ENCODE measurements at regions not wholly inside any gene's neighbourhood (a gene's known extent, or its start where the extent isn't known, plus 50 kb on each side); places are given as distances from the start of the nearest gene placed in this dataset.
A peak's percentile ranks its signal among the peaks of the same experiment; 100 is the strongest.

DNA sequence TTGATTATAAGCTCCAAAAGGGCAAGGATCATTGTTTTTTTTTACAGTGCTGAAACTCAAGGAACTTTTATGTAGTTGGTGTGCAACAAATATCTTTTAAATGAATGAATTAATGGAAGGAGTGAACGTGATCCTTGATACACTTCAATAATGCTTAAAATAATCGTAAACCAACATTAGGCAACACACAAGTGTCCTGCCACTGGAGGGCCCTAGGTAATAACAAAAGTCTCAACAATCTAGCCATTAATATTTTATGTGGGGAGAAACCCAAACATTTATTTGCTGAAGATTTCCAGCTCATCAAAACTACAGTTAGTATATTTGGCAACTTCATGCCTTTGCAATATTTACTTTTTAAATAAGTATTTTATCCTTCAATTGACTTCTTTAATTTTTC lies 309.0 kb upstream of the FBXL7 start:
- H3K4me1 ChIP-seq (replicated peaks in 1 of 2): no peaks in the 10 kb centered on the region
- intact Hi-C loops (cut with DNase I): no loop called here
- no peaks in the 10 kb centered on the region for H3K36me3 ChIP-seq (replicated peaks in 1 of 2)
- 66 to 80% (median 68%) methylated on average over 2 of the region's 2 CpGs for WGBS, 4 donors
- H3K27ac ChIP-seq: no peak overlapping the region
- no peak for DNase-seq
- H3K9me3 ChIP-seq (replicated peaks in 1 of 3): no peaks in the 10 kb centered on the region
- no peak overlapping the region for H3K4me3 ChIP-seq
- TF ChIP-seq POLR2A (IDR thresholded peaks at IDR 0.05): no peak
- TF ChIP-seq, protein P1, sequence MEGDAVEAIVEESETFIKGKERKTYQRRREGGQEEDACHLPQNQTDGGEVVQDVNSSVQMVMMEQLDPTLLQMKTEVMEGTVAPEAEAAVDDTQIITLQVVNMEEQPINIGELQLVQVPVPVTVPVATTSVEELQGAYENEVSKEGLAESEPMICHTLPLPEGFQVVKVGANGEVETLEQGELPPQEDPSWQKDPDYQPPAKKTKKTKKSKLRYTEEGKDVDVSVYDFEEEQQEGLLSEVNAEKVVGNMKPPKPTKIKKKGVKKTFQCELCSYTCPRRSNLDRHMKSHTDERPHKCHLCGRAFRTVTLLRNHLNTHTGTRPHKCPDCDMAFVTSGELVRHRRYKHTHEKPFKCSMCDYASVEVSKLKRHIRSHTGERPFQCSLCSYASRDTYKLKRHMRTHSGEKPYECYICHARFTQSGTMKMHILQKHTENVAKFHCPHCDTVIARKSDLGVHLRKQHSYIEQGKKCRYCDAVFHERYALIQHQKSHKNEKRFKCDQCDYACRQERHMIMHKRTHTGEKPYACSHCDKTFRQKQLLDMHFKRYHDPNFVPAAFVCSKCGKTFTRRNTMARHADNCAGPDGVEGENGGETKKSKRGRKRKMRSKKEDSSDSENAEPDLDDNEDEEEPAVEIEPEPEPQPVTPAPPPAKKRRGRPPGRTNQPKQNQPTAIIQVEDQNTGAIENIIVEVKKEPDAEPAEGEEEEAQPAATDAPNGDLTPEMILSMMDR (IDR thresholded peaks at IDR 0.05): no peak
- H3K27me3 ChIP-seq: no peaks in the 10 kb centered on the region

DNA sequence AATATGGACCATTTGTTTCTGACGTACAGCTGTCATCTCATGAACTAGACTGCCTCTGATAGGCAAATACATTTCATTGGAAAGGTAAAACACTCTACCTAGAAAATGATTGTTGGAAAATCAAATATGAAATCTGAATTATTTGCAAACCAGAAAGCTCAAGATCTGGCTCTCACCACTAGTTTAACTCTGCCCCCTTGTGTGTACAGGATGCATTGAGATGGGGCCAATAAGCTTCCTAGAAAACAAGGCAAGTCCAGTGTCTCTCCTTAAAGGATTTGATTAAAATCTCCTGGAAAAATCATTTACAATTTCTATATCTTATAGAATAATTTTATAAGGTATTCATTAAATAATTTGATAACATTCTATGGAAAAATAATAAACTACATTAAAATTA lies 311.9 kb upstream of the ANKH start:
- Histone ChIP-seq H3K27ac (no peak overlapping the region), H3K4me3 (no peak overlapping the region), H3K36me3 (replicated peaks in 1 of 2) (no peaks in the 10 kb centered on the region), H3K4me1 (replicated peaks in 1 of 2) (no peaks in the 10 kb centered on the region), H3K27me3 (no peaks in the 10 kb centered on the region), H3K9me3 (replicated peaks in 1 of 3) (peaks cover 0 to 8% (median 0%) of the 10 kb centered on the region in 3 donors)
- WGBS, 4 donors: 79 to 89% (median 87%) methylated on average over 1 of the region's 1 CpG
- TF ChIP-seq, protein P1 (IDR thresholded peaks at IDR 0.05): no peak
- no peak for DNase-seq
- intact Hi-C loops (cut with DNase I): no loop called here

DNA sequence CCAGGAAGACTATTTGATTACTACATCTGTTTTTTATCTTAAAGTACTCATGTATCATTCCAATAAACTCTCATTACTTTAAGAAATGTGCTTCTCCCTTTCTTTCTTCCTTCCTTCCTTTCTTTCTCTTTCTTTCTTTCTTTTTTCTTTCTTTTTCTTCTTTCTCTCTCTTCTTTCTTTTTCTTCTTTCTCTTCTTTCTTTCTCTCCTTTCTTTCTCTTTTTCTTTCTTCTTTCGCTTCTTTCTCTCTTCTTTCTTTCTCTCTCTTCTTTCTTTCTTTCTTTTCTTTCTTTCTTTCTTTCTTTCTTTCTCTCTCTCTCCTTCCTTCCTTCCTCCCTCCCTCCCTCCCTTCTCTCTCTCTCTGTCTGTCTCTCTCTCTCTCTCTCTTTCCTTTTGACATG lies 298.6 kb upstream of the ANKH start:
- no peaks in the 10 kb centered on the region for H3K36me3 ChIP-seq (replicated peaks in 1 of 2)
- WGBS, 4 donors: 82 to 88% (median 86%) methylated on average over 1 of the region's 1 CpG
- no peak for DNase-seq
- no peak overlapping the region for H3K27ac ChIP-seq
- no peaks in the 10 kb centered on the region for H3K4me1 ChIP-seq (replicated peaks in 1 of 2)
- intact Hi-C loops (cut with DNase I): no loop called here
- no peak overlapping the region for H3K4me3 ChIP-seq
- no peaks in the 10 kb centered on the region for H3K27me3 ChIP-seq
- H3K9me3 ChIP-seq (replicated peaks in 1 of 3): no peaks in the 10 kb centered on the region
- no peak for TF ChIP-seq POLR2A (IDR thresholded peaks at IDR 0.05)
- TF ChIP-seq, protein P1 (IDR thresholded peaks at IDR 0.05): no peak

DNA sequence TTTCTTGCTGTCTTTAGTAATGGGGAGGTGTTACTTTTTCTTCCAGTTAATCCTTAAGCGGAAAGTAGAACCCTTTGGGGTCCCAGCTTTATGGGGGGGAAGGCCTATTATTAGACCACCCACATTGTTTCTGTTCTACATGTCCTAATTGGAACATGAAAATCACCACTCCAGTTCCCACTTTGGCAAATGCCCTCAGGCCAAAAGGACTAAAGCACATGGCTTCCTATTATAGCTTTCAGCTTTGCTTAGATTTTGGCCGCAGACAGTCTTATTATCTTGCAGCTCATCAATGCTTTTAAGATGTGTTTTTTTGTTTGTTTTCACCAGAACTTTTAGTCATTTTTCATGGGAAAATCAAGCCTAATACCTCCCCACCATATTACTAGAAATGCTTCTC lies 296.8 kb upstream of the ANKH start:
- H3K4me1 ChIP-seq (replicated peaks in 1 of 2): no peaks in the 10 kb centered on the region
- intact Hi-C loops (cut with DNase I): no loop called here

More for the DNA sequence above, 296.8 kb upstream of the ANKH start:
- no peaks in the 10 kb centered on the region for H3K9me3 ChIP-seq (replicated peaks in 1 of 3)
- peak in 1 of 7 donors; percentile 50 for DNase-seq
- TF ChIP-seq POLR2A (IDR thresholded peaks at IDR 0.05): no peak
- TF ChIP-seq, protein P1 (IDR thresholded peaks at IDR 0.05): no peak
- H3K27ac ChIP-seq: no peak overlapping the region
- no peaks in the 10 kb centered on the region for H3K27me3 ChIP-seq
- no peaks in the 10 kb centered on the region for H3K36me3 ChIP-seq (replicated peaks in 1 of 2)
- H3K4me3 ChIP-seq: no peak overlapping the region
- WGBS, 4 donors: 66 to 79% (median 70%) methylated on average over 2 of the region's 2 CpGs
